H1 (cell line): ENCODE measurements at regions not wholly inside any gene's neighbourhood (a gene's known extent, or its start where the extent isn't known, plus 50 kb on each side); places are given as distances from the start of the nearest gene placed in this dataset.

ENCODE experiments used
- CHD7 ChIP-seq: fragments of 300-600 bp; sonication (generic); IDR thresholded peaks from 2 replicates; pipeline ENCODE4 v1.7.1; 2012; ENCODE audit warnings: low read length, moderate library complexity, mild to moderate bottlenecking, inconsistent platforms; ENCODE audit not compliant: insufficient replicate concordance

- TF ChIP-seq CHD7, result no peak
Observed at GRCh38 chr1:212217633-212218032, 67.6 kb upstream of the PPP2R5A start (continued).
